KMS-11 (cell line): ENCODE measurements at regions not wholly inside any gene's neighbourhood (a gene's known extent, or its start where the extent isn't known, plus 50 kb on each side); places are given as distances from the start of the nearest gene placed in this dataset.

Source experiments
- H2AFZ ChIP-seq: fragments of 200-600 bp; sonication (generic); 2 replicates; pipeline ENCODE4 v1.6.1; 2016; ENCODE audit warnings: antibody characterized with exemption, mixed run types, low read depth
- H3K27ac ChIP-seq: fragments of 200-600 bp; sonication (generic); 2 replicates; pipeline ENCODE4 v1.6.1; 2016; ENCODE audit warnings: mild to moderate bottlenecking, mixed run types
- H3K27me3 ChIP-seq: fragments of 200-600 bp; sonication (generic); 2 replicates; pipeline ENCODE4 v1.6.1; 2017; ENCODE audit warnings: mild to moderate bottlenecking, low read depth, mixed run types, moderate library complexity; ENCODE audit not compliant: insufficient read depth
- H3K36me3 ChIP-seq: fragments of 200-600 bp; sonication (generic); 2 replicates; pipeline ENCODE4 v1.6.1; 2017; ENCODE audit warnings: mild to moderate bottlenecking, mixed run types; ENCODE audit not compliant: insufficient read depth
- H3K4me1 ChIP-seq: fragments of 200-600 bp; sonication (generic); 2 replicates; pipeline ENCODE4 v1.6.1; 2016; ENCODE audit warnings: mild to moderate bottlenecking, low read depth, mixed run types; ENCODE audit not compliant: poor library complexity, severe bottlenecking
- H3K4me2 ChIP-seq: fragments of 200-600 bp; sonication (generic); 2 replicates; pipeline ENCODE4 v1.7.0; 2016; ENCODE audit warnings: mild to moderate bottlenecking, mixed run types
- H3K4me3 ChIP-seq: fragments of 200-600 bp; sonication (generic); IDR thresholded peaks from 2 replicates; pipeline ENCODE4 v1.6.1; 2017; ENCODE audit warnings: low read depth, low read length, mixed read lengths; ENCODE audit not compliant: insufficient read depth
- H3K79me2 ChIP-seq: fragments of 200-600 bp; sonication (generic); 2 replicates; pipeline ENCODE4 v1.6.1; 2016; ENCODE audit warnings: low read depth, mixed run types; ENCODE audit not compliant: insufficient read depth
- H3K9ac ChIP-seq: fragments of 200-600 bp; sonication (generic); 2 replicates; pipeline ENCODE4 v1.6.1; 2016; ENCODE audit warnings: mild to moderate bottlenecking, mixed run types
- H4K20me1 ChIP-seq: fragments of 200-600 bp; sonication (generic); 2 replicates; pipeline ENCODE4 v1.6.1; 2016; ENCODE audit warnings: mild to moderate bottlenecking, mixed run types; ENCODE audit not compliant: insufficient read depth
- TF ChIP-seq, protein P1 (sequence below): fragments of 200-600 bp; sonication (generic); conservative IDR thresholded peaks from 2 replicates; pipeline ENCODE4 v1.6.1; 2017; ENCODE audit warnings: low read depth, mild to moderate bottlenecking, antibody characterized with exemption, low read length, moderate library complexity, mixed read lengths

DNA sequence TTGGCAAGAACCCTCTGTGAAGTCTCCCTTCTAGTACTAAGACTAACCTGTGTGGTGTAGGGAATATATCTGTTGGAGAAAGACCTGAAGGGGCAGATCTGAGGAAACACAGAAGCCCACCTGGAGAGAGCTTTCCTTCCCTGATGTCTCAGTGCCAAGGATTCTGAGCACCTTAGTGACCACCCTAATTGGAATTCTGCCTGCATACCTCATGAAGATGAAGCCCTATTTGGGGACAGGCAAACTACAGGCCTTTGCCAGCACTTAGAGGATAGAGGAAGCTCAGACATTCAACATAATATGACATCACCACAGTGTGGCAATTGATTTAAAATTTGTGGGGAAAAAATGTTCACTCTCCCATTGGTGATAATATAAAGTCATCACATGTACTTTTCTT, 766.2 kb upstream of the KIRREL3 start:
- Histone ChIP-seq H3K27ac (no peak overlapping the region), H3K36me3 (no peaks in the 10 kb centered on the region), H3K4me3 (no peak overlapping the region), H3K4me2 (no peak overlapping the region), H2AFZ (no peak overlapping the region), H3K79me2 (no peaks in the 10 kb centered on the region), H3K4me1 (no peaks in the 10 kb centered on the region), H4K20me1 (no peaks in the 10 kb centered on the region), H3K9ac (no peak overlapping the region), H3K27me3 (no peaks in the 10 kb centered on the region)
- TF ChIP-seq, protein P1, sequence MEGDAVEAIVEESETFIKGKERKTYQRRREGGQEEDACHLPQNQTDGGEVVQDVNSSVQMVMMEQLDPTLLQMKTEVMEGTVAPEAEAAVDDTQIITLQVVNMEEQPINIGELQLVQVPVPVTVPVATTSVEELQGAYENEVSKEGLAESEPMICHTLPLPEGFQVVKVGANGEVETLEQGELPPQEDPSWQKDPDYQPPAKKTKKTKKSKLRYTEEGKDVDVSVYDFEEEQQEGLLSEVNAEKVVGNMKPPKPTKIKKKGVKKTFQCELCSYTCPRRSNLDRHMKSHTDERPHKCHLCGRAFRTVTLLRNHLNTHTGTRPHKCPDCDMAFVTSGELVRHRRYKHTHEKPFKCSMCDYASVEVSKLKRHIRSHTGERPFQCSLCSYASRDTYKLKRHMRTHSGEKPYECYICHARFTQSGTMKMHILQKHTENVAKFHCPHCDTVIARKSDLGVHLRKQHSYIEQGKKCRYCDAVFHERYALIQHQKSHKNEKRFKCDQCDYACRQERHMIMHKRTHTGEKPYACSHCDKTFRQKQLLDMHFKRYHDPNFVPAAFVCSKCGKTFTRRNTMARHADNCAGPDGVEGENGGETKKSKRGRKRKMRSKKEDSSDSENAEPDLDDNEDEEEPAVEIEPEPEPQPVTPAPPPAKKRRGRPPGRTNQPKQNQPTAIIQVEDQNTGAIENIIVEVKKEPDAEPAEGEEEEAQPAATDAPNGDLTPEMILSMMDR = no peak

- Histone ChIP-seq H3K4me3 (no peak overlapping the region), H3K4me2 (no peak overlapping the region), H4K20me1 (no peaks in the 10 kb centered on the region), H3K27ac (no peak overlapping the region), H3K4me1 (no peaks in the 10 kb centered on the region), H3K27me3 (no peaks in the 10 kb centered on the region), H3K9ac (no peak overlapping the region), H3K79me2 (no peaks in the 10 kb centered on the region), H3K36me3 (no peaks in the 10 kb centered on the region), H2AFZ (no peak overlapping the region)
- TF ChIP-seq, protein P1 = no peak
These were observed 738.3 kb upstream of the KIRREL3 start for GRCh38 chr11:127738771-127739286.

DNA sequence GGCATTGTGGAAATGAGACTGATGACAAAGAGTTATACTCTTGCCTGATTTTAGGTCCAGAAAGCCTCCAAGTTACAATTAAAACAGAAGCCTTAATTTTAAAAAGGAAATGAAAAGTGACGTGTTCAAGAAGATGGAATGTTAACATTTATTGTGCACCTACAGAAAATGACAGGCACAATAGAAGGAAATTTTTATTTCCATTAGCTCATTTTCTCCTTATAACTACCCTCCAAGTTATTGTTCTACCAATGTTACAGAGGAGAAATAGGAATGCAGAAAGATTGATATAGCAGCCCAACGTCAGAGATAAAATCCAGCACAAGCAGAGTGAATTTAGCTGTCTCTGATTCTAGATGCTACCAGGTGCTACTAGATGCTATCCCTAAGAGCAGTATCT, 736.9 kb upstream of the KIRREL3 start:
- TF ChIP-seq, protein P1 = no peak
- no peak overlapping the region for H3K27ac ChIP-seq
- H3K27me3 ChIP-seq = no peaks in the 10 kb centered on the region
- H3K79me2 ChIP-seq = no peaks in the 10 kb centered on the region
- H3K9ac ChIP-seq = no peak overlapping the region
- H3K36me3 ChIP-seq = no peaks in the 10 kb centered on the region
- H3K4me1 ChIP-seq = no peaks in the 10 kb centered on the region
- H2AFZ ChIP-seq = no peak overlapping the region
- H4K20me1 ChIP-seq = no peaks in the 10 kb centered on the region
- H3K4me2 ChIP-seq = no peak overlapping the region
- H3K4me3 ChIP-seq = no peak overlapping the region

DNA sequence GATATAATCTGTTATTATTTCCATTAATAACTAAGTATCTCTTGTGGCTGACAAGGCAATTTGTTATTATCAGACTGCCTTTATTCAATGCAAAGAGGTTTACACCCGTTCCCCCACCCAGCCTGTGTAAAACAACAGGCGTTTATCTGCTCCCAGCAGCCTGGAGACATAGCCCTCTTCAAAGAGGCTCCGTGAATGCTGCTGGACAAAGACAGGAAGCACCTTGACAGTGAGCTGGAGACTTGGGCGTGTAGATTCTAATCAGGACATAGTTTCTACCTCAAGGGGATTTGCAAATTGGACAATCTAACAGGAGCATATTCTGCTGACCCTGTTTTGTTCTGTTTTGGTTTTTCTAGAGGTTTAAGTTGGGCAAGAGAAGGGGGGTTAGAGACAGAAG, 733.0 kb upstream of the KIRREL3 start:
- Histone ChIP-seq H4K20me1 (no peaks in the 10 kb centered on the region), H3K4me3 (no peak overlapping the region), H3K4me2 (no peak overlapping the region), H3K9ac (no peak overlapping the region), H2AFZ (no peak overlapping the region), H3K36me3 (no peaks in the 10 kb centered on the region), H3K79me2 (no peaks in the 10 kb centered on the region), H3K27ac (no peak overlapping the region), H3K27me3 (no peaks in the 10 kb centered on the region), H3K4me1 (no peaks in the 10 kb centered on the region)
- TF ChIP-seq, protein P1 = no peak
